Activated CD4-positive, alpha-beta T cell treated with anti-CD3 and anti-CD28 coated beads, Interleukin-2, amount 10 ng/mL, durations not matched to agents 7 days and 5 days (primary cell): ENCODE measurements at regions not wholly inside any gene's neighbourhood (a gene's known extent, or its start where the extent isn't known, plus 50 kb on each side); places are given as distances from the start of the nearest gene placed in this dataset.

Experiments used
- CTCF ChIA-PET: fragments of 350-600 bp; sonication (Branson Sonifier 250); formaldehyde crosslinking; loops from one replicate; lab custom pipeline; 2021; ENCODE audit warnings: antibody characterized with exemption; lab: Charles Lee
- POLR2A ChIA-PET: fragments of 350-600 bp; sonication (Branson Sonifier 250); formaldehyde crosslinking; loops from one replicate; lab custom pipeline; 2021; ENCODE audit warnings: antibody characterized with exemption; lab: Charles Lee
- DNase-seq: peaks from one replicate; pipeline ENCODE4 v3.0.0-alpha.2; 2020
- H3K27ac Mint-ChIP-seq: one replicate; pipeline ENCODE4 v1.8.0; 2021; ENCODE audit warnings: mild to moderate bottlenecking, moderate library complexity, mixed read lengths
- H3K27me3 Mint-ChIP-seq: one replicate; pipeline ENCODE4 v1.8.0; 2021; ENCODE audit warnings: mixed read lengths
- H3K36me3 Mint-ChIP-seq: one replicate; pipeline ENCODE4 v1.8.0; 2021; ENCODE audit warnings: low read depth, mixed read lengths
- H3K4me1 Mint-ChIP-seq: one replicate; pipeline ENCODE4 v1.8.0; 2021; ENCODE audit warnings: mixed read lengths
- H3K4me3 Mint-ChIP-seq: one replicate; pipeline ENCODE4 v1.8.0; 2021; ENCODE audit warnings: mild to moderate bottlenecking, moderate library complexity, mixed read lengths
- H3K9me3 Mint-ChIP-seq: one replicate; pipeline ENCODE4 v1.8.0; 2021; ENCODE audit warnings: mixed read lengths

- DNase-seq: no peak
- Mint-ChIP-seq H3K4me3 (no peak overlapping the region), H3K27ac (no peak overlapping the region), H3K9me3 (no peaks in the 10 kb centered on the region), H3K4me1 (no peaks in the 10 kb centered on the region), H3K36me3 (no peaks in the 10 kb centered on the region), H3K27me3 (no peaks in the 10 kb centered on the region)
- POLR2A ChIA-PET: no interaction called here
- CTCF ChIA-PET: interaction anchor here (0.9 to 1.1 kb wide), 2 partner anchors 21 to 61 kb away, joined by 4 read pairs; no protein-coding TSS in a partner anchor
Measured at GRCh38 chrX:109830157-109830703, 97.2 kb upstream of the ACSL4 start.

GRCh38 chrX:109830704-109831206 is 97.7 kb upstream of the ACSL4 start:
- H3K36me3 Mint-ChIP-seq: no peaks in the 10 kb centered on the region
- no peaks in the 10 kb centered on the region for H3K27me3 Mint-ChIP-seq
- CTCF ChIA-PET: interaction anchor here (0.9 to 1.1 kb wide), 2 partner anchors 20 to 60 kb away, joined by 4 read pairs; no protein-coding TSS in a partner anchor
- H3K4me1 Mint-ChIP-seq: no peaks in the 10 kb centered on the region
- H3K27ac Mint-ChIP-seq: no peak overlapping the region
- no peaks in the 10 kb centered on the region for H3K9me3 Mint-ChIP-seq
- POLR2A ChIA-PET: no interaction called here
- DNase-seq: no peak
- H3K4me3 Mint-ChIP-seq: no peak overlapping the region

GRCh38 chrX:109831326-109831985 is 98.4 kb upstream of the ACSL4 start:
- Mint-ChIP-seq H3K9me3 (no peaks in the 10 kb centered on the region), H3K36me3 (no peaks in the 10 kb centered on the region), H3K4me1 (no peaks in the 10 kb centered on the region), H3K4me3 (no peak overlapping the region), H3K27me3 (no peaks in the 10 kb centered on the region), H3K27ac (no peak overlapping the region)
- ChIA-PET CTCF (no interaction called here), POLR2A (no interaction called here)
- DNase-seq: no peak

- Mint-ChIP-seq H3K27me3 (no peaks in the 10 kb centered on the region), H3K27ac (no peak overlapping the region), H3K4me3 (no peak overlapping the region), H3K36me3 (no peaks in the 10 kb centered on the region), H3K4me1 (peaks cover 2% of the 10 kb centered on the region), H3K9me3 (no peaks in the 10 kb centered on the region)
- ChIA-PET POLR2A (no interaction called here), CTCF (interaction anchor here (0.6 to 1.6 kb wide), 5 partner anchors 17 to 274 kb away, joined by 3 to 7 read pairs (median 4); no protein-coding TSS in a partner anchor)
- no peak for DNase-seq
Measured at GRCh38 chrX:109839694-109840567, 106.9 kb upstream of the ACSL4 start.

GRCh38 chrX:109840585-109840984 is 107.5 kb upstream of the ACSL4 start:
- Mint-ChIP-seq H3K4me3 (no peak overlapping the region), H3K4me1 (peaks cover 2% of the 10 kb centered on the region), H3K36me3 (no peaks in the 10 kb centered on the region), H3K27me3 (no peaks in the 10 kb centered on the region), H3K27ac (no peak overlapping the region), H3K9me3 (no peaks in the 10 kb centered on the region)
- CTCF ChIA-PET: interaction anchor here (0.6 to 1.6 kb wide), 5 partner anchors 10 to 274 kb away, joined by 3 to 7 read pairs (median 4); no protein-coding TSS in a partner anchor
- POLR2A ChIA-PET: no interaction called here
- DNase-seq: no peak

- no peak for DNase-seq
- no peaks in the 10 kb centered on the region for H3K9me3 Mint-ChIP-seq
- H3K36me3 Mint-ChIP-seq: no peaks in the 10 kb centered on the region
- no peak overlapping the region for H3K4me3 Mint-ChIP-seq
- no peaks in the 10 kb centered on the region for H3K27me3 Mint-ChIP-seq
- H3K27ac Mint-ChIP-seq: no peak overlapping the region
- POLR2A ChIA-PET: no interaction called here
- H3K4me1 Mint-ChIP-seq: peaks cover 2% of the 10 kb centered on the region
- CTCF ChIA-PET: interaction anchor here (1.6 kb wide), 1 partner anchor 15 kb away, joined by 7 read pairs; no protein-coding TSS in a partner anchor
Measured at GRCh38 chrX:109841257-109841656, 108.2 kb upstream of the ACSL4 start.

- Mint-ChIP-seq H3K9me3 (no peaks in the 10 kb centered on the region), H3K36me3 (no peaks in the 10 kb centered on the region), H3K27ac (no peak overlapping the region), H3K4me1 (peaks cover 2% of the 10 kb centered on the region), H3K4me3 (no peak overlapping the region), H3K27me3 (no peaks in the 10 kb centered on the region)
- ChIA-PET CTCF (interaction anchor here (1.6 kb wide), 1 partner anchor 15 kb away, joined by 7 read pairs; no protein-coding TSS in a partner anchor), POLR2A (no interaction called here)
- DNase-seq: no peak
Measured at GRCh38 chrX:109841869-109842579, 109.0 kb upstream of the ACSL4 start.

GRCh38 chrX:109842611-109843010 is 109.6 kb upstream of the ACSL4 start:
- ChIA-PET CTCF (interaction anchor here (0.8 kb wide), 1 partner anchor 313 kb away, joined by 3 read pairs; no protein-coding TSS in a partner anchor), POLR2A (no interaction called here)
- no peaks in the 10 kb centered on the region for H3K36me3 Mint-ChIP-seq
- H3K27ac Mint-ChIP-seq: no peak overlapping the region
- DNase-seq: no peak
- H3K4me3 Mint-ChIP-seq: no peak overlapping the region
- no peaks in the 10 kb centered on the region for H3K27me3 Mint-ChIP-seq
- H3K4me1 Mint-ChIP-seq: peaks cover 2% of the 10 kb centered on the region
- H3K9me3 Mint-ChIP-seq: no peaks in the 10 kb centered on the region

GRCh38 chrX:109843963-109844751 is 111.1 kb upstream of the ACSL4 start:
- Mint-ChIP-seq H3K4me3 (no peak overlapping the region), H3K27me3 (no peaks in the 10 kb centered on the region), H3K36me3 (no peaks in the 10 kb centered on the region), H3K9me3 (no peaks in the 10 kb centered on the region), H3K4me1 (peaks cover 9% of the 10 kb centered on the region), H3K27ac (no peak overlapping the region)
- POLR2A ChIA-PET: no interaction called here
- CTCF ChIA-PET: interaction anchor here (1.2 to 1.6 kb wide), 2 partner anchors 13 to 47 kb away, joined by 3 to 7 read pairs; no protein-coding TSS in a partner anchor
- DNase-seq: no peak

- no peak for DNase-seq
- H3K27ac Mint-ChIP-seq: no peak overlapping the region
- ChIA-PET POLR2A (no interaction called here), CTCF (interaction anchor here (1.2 to 1.6 kb wide), 2 partner anchors 12 to 47 kb away, joined by 3 to 7 read pairs; no protein-coding TSS in a partner anchor)
- H3K27me3 Mint-ChIP-seq: no peaks in the 10 kb centered on the region
- H3K9me3 Mint-ChIP-seq: no peaks in the 10 kb centered on the region
- H3K4me3 Mint-ChIP-seq: no peak overlapping the region
- peaks cover 9% of the 10 kb centered on the region for H3K4me1 Mint-ChIP-seq
- H3K36me3 Mint-ChIP-seq: no peaks in the 10 kb centered on the region
Measured at GRCh38 chrX:109844986-109845385, 111.9 kb upstream of the ACSL4 start.

- H3K27me3 Mint-ChIP-seq: no peaks in the 10 kb centered on the region
- H3K4me3 Mint-ChIP-seq: no peak overlapping the region
- H3K9me3 Mint-ChIP-seq: no peaks in the 10 kb centered on the region
- H3K36me3 Mint-ChIP-seq: no peaks in the 10 kb centered on the region
- H3K4me1 Mint-ChIP-seq: peaks cover 9% of the 10 kb centered on the region
- DNase-seq: no peak
- POLR2A ChIA-PET: no interaction called here
- H3K27ac Mint-ChIP-seq: no peak overlapping the region
- CTCF ChIA-PET: interaction anchor here (1.6 kb wide), 1 partner anchor 11 kb away, joined by 7 read pairs; no protein-coding TSS in a partner anchor
Measured at GRCh38 chrX:109845996-109846395, 112.9 kb upstream of the ACSL4 start.
